Kidney epithelial cell (primary cell): ENCODE measurements at regions not wholly inside any gene's neighbourhood (a gene's known extent, or its start where the extent isn't known, plus 50 kb on each side); places are given as distances from the start of the nearest gene placed in this dataset.

Experiments used
- DNase-seq: peaks from one replicate; pipeline ENCODE4 v3.0.0-alpha.2; 2010; ENCODE audit warnings: low read depth
- H3K27me3 ChIP-seq: 2 replicates; pipeline ENCODE4 v1.6.0; 2011; ENCODE audit warnings: low read length; ENCODE audit not compliant: control insufficient read depth, insufficient read depth
- H3K36me3 ChIP-seq: 2 replicates; pipeline ENCODE4 v1.5.1; 2011; ENCODE audit warnings: low read length; ENCODE audit not compliant: control insufficient read depth, insufficient read depth
- H3K4me3 ChIP-seq: 2 replicates; pipeline ENCODE4 v1.5.1; 2011; ENCODE audit warnings: low read depth, mild to moderate bottlenecking, control low read depth, low read length
- TF ChIP-seq, protein P1 (sequence below): IDR thresholded peaks from 2 replicates; pipeline ENCODE4 v1.5.1; 2011; ENCODE audit warnings: mild to moderate bottlenecking, moderate library complexity, low read length, control low read depth, inconsistent platforms; ENCODE audit not compliant: insufficient read depth, poor library complexity, severe bottlenecking

DNA sequence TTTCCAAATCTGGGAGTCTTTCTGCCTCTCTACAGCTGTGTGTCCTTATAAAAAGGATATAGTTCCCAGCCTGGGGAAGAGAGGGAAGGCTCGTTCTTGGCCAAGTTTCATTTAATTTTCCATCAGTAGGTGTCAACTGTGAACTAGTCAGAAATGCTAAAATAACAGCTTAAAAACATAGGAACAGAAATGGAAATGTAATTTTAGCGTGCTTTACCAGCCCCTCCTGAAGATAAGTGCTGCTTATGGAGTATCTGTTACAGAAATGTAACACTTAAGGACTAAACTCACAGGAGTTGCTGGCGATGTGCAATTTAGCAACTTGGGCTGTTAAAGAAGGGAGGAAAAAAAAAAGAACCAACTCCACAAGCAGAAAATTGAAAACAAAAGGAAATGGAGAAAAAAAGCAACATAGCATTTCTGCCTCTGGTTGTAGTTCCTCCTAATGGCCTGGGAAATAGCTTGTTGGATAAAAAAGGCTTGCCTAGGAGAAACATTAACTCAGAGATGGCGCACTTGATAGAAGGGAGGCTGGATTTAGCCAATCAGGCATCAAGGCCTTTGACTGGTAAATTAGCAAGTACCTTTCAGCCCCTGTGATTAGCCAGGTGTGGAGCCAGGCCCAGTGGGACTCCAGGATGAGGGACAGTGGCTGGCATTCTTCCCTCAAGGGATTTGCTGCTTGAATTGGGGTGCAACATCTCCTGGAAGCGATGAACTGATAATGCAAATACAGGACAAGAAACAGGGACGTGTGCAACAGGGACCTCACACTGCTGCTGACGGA is 84.3 kb downstream of the RPLP1 start:
- Histone ChIP-seq H3K36me3 (no peaks in the 10 kb centered on the region), H3K27me3 (peaks cover 9% of the 10 kb centered on the region)
- no peak for DNase-seq

DNA sequence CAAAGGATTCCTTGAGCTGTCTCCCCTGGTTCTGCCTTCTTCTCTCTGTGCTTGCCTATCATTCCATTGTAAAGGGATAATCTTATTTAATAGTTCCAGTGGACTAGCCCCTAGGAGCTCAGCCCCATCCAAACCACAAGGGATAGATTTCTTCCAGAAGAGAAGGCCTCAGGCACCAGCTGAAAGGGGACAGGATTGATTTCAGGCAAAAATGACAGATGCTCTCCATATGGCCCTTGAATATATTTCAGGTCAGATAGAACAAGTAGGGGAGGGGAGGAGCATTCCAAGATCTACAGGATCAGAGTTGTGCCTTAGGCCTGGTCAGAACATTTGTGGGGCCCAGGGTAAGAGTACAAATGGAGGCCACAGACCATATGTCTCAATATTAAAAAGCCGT is 85.3 kb downstream of the RPLP1 start:
- H3K36me3 ChIP-seq: no peaks in the 10 kb centered on the region
- H3K27me3 ChIP-seq: peaks cover 9% of the 10 kb centered on the region
- TF ChIP-seq, protein P1, sequence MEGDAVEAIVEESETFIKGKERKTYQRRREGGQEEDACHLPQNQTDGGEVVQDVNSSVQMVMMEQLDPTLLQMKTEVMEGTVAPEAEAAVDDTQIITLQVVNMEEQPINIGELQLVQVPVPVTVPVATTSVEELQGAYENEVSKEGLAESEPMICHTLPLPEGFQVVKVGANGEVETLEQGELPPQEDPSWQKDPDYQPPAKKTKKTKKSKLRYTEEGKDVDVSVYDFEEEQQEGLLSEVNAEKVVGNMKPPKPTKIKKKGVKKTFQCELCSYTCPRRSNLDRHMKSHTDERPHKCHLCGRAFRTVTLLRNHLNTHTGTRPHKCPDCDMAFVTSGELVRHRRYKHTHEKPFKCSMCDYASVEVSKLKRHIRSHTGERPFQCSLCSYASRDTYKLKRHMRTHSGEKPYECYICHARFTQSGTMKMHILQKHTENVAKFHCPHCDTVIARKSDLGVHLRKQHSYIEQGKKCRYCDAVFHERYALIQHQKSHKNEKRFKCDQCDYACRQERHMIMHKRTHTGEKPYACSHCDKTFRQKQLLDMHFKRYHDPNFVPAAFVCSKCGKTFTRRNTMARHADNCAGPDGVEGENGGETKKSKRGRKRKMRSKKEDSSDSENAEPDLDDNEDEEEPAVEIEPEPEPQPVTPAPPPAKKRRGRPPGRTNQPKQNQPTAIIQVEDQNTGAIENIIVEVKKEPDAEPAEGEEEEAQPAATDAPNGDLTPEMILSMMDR: no peak
- DNase-seq: no peak
- H3K4me3 ChIP-seq: no peak overlapping the region

More for the DNA sequence above, 84.3 kb downstream of the RPLP1 start:
- H3K4me3 ChIP-seq: no peak overlapping the region
- TF ChIP-seq, protein P1: no peak

DNA sequence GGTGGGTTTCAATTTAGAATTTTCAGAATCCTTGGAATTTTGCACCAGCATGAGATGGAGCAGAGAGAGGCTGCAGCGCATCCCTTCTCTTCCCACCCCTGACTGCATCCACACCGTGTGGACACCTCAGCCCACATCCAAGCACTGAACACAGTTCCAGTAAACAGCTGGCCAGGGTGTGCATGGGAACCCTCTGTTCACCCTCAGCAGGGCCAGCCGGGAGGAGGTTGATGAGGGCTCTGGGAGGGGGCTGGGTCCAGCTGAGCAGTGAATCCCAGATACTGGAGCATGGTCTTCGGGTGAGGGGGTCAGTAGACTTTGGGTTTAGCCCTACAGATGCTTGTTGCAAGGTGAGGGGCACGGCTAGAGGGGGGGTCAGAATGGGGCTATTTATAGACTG is 85.8 kb downstream of the RPLP1 start:
- Histone ChIP-seq H3K36me3 (no peaks in the 10 kb centered on the region), H3K4me3 (no peak overlapping the region), H3K27me3 (peaks cover 9% of the 10 kb centered on the region)
- TF ChIP-seq, protein P1: no peak
- no peak for DNase-seq

DNA sequence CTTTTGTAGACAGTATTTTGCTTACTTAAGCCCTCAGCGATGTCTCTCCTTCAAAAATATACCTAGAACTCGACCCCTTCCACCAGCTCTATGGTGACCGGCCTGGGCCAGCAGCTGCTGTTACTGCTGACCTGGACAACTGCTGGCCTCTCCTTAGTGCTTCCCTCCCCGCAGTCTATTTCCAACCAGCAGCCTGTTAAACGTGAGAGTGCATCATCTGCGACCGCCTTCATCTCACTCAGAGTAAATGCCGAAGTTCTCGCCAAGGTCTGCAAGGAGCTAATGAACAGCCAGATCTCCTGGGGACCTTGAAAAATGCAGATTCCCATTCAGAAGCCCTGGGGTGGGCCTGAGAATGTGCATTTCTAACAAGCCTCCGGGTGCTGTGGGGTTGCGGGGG is 86.7 kb downstream of the RPLP1 start:
- Histone ChIP-seq H3K27me3 (peaks cover 9% of the 10 kb centered on the region), H3K36me3 (no peaks in the 10 kb centered on the region), H3K4me3 (no peak overlapping the region)
- TF ChIP-seq, protein P1: no peak
- no peak for DNase-seq

DNA sequence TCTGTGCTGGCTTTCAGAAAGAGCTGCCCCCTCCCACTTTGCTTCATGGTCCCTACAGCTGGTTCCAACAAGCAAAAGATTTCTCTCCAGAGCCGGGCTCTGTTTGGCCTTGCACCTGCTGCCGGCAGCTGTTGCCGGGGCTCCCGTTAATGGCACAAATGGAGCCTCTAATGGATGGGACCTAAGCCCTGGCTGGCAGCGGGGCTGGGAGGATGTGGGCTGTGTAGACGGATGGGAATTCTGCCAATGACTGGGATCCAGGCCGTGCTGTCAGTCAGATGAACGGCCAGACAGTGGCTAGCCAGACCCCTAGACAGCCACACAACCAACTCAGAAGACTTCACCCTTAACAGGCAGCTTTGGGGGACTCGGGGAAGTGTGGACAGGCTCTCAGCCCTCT is 88.0 kb downstream of the RPLP1 start:
- TF ChIP-seq, protein P1: no peak
- DNase-seq: no peak
- no peaks in the 10 kb centered on the region for H3K36me3 ChIP-seq
- no peak overlapping the region for H3K4me3 ChIP-seq
- H3K27me3 ChIP-seq: peaks cover 9% of the 10 kb centered on the region

DNA sequence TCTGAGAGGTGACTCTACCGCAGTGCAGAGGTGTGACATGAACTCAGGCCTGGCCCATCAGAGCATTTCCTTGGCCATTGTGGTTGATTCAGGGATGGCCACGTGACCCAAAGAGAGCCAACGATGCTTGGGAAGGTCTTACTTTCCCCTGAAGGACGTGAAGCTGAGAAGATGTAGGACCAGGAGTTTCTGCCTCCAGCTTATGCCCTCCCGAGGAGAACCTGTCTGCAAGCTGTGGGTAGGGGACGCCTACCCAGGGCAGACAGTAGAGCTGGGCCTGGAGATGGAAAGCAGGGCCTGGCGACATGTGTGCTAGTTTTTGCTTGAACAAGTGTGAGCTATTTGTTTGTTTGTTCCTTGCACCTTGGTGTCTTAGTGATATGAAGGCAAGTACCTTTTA is 89.4 kb downstream of the RPLP1 start:
- no peaks in the 10 kb centered on the region for H3K36me3 ChIP-seq
- H3K27me3 ChIP-seq: peaks cover 9% of the 10 kb centered on the region
- no peak for DNase-seq
- H3K4me3 ChIP-seq: no peak overlapping the region
- TF ChIP-seq, protein P1: no peak
